ENCODE measurements at regions not wholly inside any gene's neighbourhood (a gene's known extent, or its start where the extent isn't known, plus 50 kb on each side); places are given as distances from the start of the nearest gene placed in this dataset.

DNA sequence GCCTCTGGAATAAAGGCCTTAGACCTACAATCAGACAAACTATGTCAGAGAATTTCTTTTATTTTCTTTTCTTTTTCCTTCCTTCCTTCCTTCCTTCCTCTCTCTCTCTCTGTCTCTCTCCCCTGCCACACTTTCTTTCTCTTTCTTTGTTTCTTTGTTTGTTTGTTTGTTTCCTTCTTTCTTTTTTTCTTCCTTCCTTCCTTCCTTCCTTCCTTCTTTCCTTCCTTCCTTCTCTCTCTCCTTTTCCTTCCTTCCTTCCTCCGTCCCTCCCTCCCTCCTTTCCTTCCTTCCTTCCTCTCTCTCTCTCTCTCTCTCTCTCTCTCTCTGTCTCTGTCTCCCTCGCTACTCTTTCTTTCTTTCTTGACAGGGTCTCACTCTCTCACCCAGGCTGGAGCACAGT is 242.6 kb downstream of the GATA3 start:
- FAIRE-seq (no peak), DNase-seq (ENCODE audit: low read depth, low spot score) (no peak)
- dilution Hi-C loops (cut with MboI; ENCODE audit: extremely low pct_ligation_motif_present, low sequenced_read_pairs), result no loop called here
- no peak overlapping the region for H2AFZ ChIP-seq (ENCODE audit: control insufficient read depth, low read length)
- no peaks in the 10 kb centered on the region for H3K27me3 ChIP-seq (ENCODE audit: control insufficient read depth, extremely low read depth, insufficient read depth, low read length)
- no peak overlapping the region for H3K4me3 ChIP-seq (ENCODE audit: control insufficient read depth in 2 of 3, extremely low read depth in 1 of 3, insufficient read depth in 2 of 3, low read depth in 1 of 3, low read length in 3 of 3)
- H3K9me1 ChIP-seq (ENCODE audit: control insufficient read depth, extremely low read depth, insufficient read depth, low read length), result no peaks in the 10 kb centered on the region
- peaks cover 15% of the 10 kb centered on the region for H3K4me1 ChIP-seq (ENCODE audit: control insufficient read depth, extremely low read depth, insufficient read depth, low read length)
- H3K27ac ChIP-seq (ENCODE audit: control insufficient read depth, insufficient read depth, low read length), result no peak overlapping the region
- H3K79me2 ChIP-seq (ENCODE audit: control insufficient read depth, insufficient read depth, low read length), result no peaks in the 10 kb centered on the region
- H3K9me3 ChIP-seq (ENCODE audit: control insufficient read depth, low read depth, low read length), result no peaks in the 10 kb centered on the region
- no peaks in the 10 kb centered on the region for H3K36me3 ChIP-seq (ENCODE audit: control insufficient read depth in 2 of 2, extremely low read depth in 1 of 2, insufficient read depth in 2 of 2, low read length in 2 of 2)
- H3K4me2 ChIP-seq (ENCODE audit: control insufficient read depth, extremely low read depth, insufficient read depth, low read depth, low read length), result no peak overlapping the region
- no peak for TF ChIP-seq EZH2 (IDR thresholded peaks at IDR 0.05; ENCODE audit: low read length)
- TF ChIP-seq, protein P1, sequence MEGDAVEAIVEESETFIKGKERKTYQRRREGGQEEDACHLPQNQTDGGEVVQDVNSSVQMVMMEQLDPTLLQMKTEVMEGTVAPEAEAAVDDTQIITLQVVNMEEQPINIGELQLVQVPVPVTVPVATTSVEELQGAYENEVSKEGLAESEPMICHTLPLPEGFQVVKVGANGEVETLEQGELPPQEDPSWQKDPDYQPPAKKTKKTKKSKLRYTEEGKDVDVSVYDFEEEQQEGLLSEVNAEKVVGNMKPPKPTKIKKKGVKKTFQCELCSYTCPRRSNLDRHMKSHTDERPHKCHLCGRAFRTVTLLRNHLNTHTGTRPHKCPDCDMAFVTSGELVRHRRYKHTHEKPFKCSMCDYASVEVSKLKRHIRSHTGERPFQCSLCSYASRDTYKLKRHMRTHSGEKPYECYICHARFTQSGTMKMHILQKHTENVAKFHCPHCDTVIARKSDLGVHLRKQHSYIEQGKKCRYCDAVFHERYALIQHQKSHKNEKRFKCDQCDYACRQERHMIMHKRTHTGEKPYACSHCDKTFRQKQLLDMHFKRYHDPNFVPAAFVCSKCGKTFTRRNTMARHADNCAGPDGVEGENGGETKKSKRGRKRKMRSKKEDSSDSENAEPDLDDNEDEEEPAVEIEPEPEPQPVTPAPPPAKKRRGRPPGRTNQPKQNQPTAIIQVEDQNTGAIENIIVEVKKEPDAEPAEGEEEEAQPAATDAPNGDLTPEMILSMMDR (optimal IDR thresholded peaks at IDR 0.05 in 1 of 3, IDR thresholded peaks at IDR 0.05 in 1 of 3, conservative IDR thresholded peaks at IDR 0.05 in 1 of 3; ENCODE audit: extremely low read depth in 1 of 3, insufficient read depth in 2 of 3, low read length in 3 of 3), result no peak
- H4K20me1 ChIP-seq (ENCODE audit: control insufficient read depth, extremely low read depth, insufficient read depth, low read length), result no peaks in the 10 kb centered on the region
- H3K9ac ChIP-seq (ENCODE audit: control insufficient read depth, extremely low read depth, insufficient read depth, low read length), result no peak overlapping the region

DNA sequence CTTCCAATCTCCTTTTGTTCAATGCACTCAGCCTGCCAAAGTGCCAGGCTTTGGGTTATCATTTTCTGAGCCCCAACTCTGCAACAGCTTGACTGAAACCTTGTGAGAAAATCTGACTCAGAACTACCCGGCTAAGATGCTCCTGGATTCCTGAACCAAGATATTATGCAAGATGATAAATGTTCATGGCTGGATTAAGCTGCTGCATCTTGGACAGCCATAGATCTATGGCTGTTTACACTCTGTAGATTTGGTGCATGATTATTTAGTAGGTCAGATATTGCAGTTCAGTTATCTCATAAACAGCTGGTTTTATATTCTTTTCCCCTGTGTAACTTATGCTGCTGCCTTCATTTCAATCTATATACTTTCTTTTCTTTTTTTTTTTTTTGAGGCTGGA is 243.5 kb downstream of the GATA3 start:
- H3K9me1 ChIP-seq (ENCODE audit: control insufficient read depth, extremely low read depth, insufficient read depth, low read length), result no peaks in the 10 kb centered on the region
- H3K4me3 ChIP-seq (ENCODE audit: control insufficient read depth in 2 of 3, extremely low read depth in 1 of 3, insufficient read depth in 2 of 3, low read depth in 1 of 3, low read length in 3 of 3), result no peak overlapping the region
- H3K79me2 ChIP-seq (ENCODE audit: control insufficient read depth, insufficient read depth, low read length), result no peaks in the 10 kb centered on the region
- H3K27me3 ChIP-seq (ENCODE audit: control insufficient read depth, extremely low read depth, insufficient read depth, low read length), result no peaks in the 10 kb centered on the region
- dilution Hi-C loops (cut with MboI; ENCODE audit: extremely low pct_ligation_motif_present, low sequenced_read_pairs), result no loop called here
- H4K20me1 ChIP-seq (ENCODE audit: control insufficient read depth, extremely low read depth, insufficient read depth, low read length), result no peaks in the 10 kb centered on the region
- H3K36me3 ChIP-seq (ENCODE audit: control insufficient read depth in 2 of 2, extremely low read depth in 1 of 2, insufficient read depth in 2 of 2, low read length in 2 of 2), result no peaks in the 10 kb centered on the region
- DNase-seq (ENCODE audit: low read depth, low spot score), result no peak
- H3K4me2 ChIP-seq (ENCODE audit: control insufficient read depth, extremely low read depth, insufficient read depth, low read depth, low read length), result no peak overlapping the region
- FAIRE-seq, result no peak
- H3K9ac ChIP-seq (ENCODE audit: control insufficient read depth, extremely low read depth, insufficient read depth, low read length), result no peak overlapping the region
- no peak for TF ChIP-seq EZH2 (IDR thresholded peaks at IDR 0.05; ENCODE audit: low read length)
- TF ChIP-seq, protein P1 (optimal IDR thresholded peaks at IDR 0.05 in 1 of 3, IDR thresholded peaks at IDR 0.05 in 1 of 3, conservative IDR thresholded peaks at IDR 0.05 in 1 of 3; ENCODE audit: extremely low read depth in 1 of 3, insufficient read depth in 2 of 3, low read length in 3 of 3), result no peak
- H3K27ac ChIP-seq (ENCODE audit: control insufficient read depth, insufficient read depth, low read length), result no peak overlapping the region
- no peak overlapping the region for H2AFZ ChIP-seq (ENCODE audit: control insufficient read depth, low read length)
- H3K9me3 ChIP-seq (ENCODE audit: control insufficient read depth, low read depth, low read length), result no peaks in the 10 kb centered on the region
- H3K4me1 ChIP-seq (ENCODE audit: control insufficient read depth, extremely low read depth, insufficient read depth, low read length), result peaks cover 24% of the 10 kb centered on the region
